ENCODE measurements at regions not wholly inside any gene's neighbourhood (a gene's known extent, or its start where the extent isn't known, plus 50 kb on each side); places are given as distances from the start of the nearest gene placed in this dataset.

DNA sequence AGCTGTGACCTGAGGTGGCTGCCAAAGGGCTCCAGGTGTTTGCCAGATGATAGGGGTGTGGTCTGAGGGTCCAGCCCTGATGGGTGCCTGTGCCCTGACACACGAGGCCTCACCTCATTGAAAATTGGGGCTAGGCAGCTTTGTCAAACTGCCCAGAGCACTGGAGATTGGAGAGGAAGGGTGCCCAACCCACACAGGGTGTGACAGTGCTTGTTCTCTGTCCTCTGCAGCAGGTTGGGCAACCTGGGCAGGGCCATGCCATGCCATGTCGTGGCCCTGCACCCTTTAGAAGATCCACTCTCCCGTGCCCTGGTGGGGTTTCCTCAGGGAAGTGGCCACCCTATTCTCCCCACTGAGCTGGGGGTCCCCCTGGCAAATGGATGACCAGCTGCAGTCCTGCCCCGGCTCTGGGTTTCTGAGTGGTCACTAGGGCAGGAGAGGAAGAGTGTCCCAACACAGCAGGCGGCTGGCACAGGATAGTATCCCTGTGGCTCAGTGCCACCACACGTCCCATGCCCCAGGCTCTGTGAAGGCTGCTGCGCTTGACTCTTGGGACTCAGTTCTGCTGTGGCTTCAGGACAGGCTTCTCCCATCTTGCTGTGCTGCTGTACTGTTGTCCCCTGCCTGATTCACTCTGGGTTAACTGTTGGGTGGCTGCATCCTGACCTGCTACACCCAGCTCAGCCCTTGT, 100.8 kb upstream of the PITX1 start:
- TF ChIP-seq EZH2 (IDR thresholded peaks at IDR 0.05; ENCODE audit: insufficient read depth, poor library complexity, severe bottlenecking) (no peak), EZH2phosphoT487 (IDR thresholded peaks at IDR 0.05; ENCODE audit: insufficient read depth, low read depth) (no peak)
